ENCODE measurements at regions not wholly inside any gene's neighbourhood (a gene's known extent, or its start where the extent isn't known, plus 50 kb on each side); places are given as distances from the start of the nearest gene placed in this dataset.

GRCh38 chr14:105859717-105860614 lies 333.6 kb downstream of the TMEM121 start:
- TF ChIP-seq POLR2A (IDR thresholded peaks at IDR 0.05) (no peak), CTCF (IDR thresholded peaks at IDR 0.05) (no peak)
